ENCODE measurements at regions not wholly inside any gene's neighbourhood (a gene's known extent, or its start where the extent isn't known, plus 50 kb on each side); places are given as distances from the start of the nearest gene placed in this dataset.

DNA sequence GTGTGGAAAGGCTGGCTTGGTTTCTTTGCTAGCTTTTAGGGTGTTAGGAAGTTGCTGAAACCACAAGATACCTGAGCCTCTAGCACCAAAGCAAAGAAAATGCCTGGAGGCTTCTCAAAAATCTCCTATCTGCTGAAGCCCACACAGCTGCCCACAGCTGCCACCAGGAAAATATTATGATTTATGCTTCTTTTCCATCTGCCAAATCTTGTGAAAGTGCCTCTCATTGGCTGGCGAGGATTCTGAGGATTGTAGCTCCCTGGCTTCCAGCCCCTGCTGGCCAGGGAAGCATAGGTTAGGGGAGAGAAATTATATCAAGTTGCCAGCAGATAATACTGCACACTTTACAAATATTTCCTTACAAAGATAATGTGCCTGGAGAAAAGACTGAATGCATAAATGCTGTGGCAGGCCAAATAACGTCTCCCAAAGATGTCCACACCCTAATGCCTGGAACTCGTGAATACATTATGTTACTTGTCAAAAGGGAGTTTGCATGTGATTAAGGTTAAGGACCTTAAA is 98.4 kb downstream of the MRPL14 start:
- TF ChIP-seq, protein P1, sequence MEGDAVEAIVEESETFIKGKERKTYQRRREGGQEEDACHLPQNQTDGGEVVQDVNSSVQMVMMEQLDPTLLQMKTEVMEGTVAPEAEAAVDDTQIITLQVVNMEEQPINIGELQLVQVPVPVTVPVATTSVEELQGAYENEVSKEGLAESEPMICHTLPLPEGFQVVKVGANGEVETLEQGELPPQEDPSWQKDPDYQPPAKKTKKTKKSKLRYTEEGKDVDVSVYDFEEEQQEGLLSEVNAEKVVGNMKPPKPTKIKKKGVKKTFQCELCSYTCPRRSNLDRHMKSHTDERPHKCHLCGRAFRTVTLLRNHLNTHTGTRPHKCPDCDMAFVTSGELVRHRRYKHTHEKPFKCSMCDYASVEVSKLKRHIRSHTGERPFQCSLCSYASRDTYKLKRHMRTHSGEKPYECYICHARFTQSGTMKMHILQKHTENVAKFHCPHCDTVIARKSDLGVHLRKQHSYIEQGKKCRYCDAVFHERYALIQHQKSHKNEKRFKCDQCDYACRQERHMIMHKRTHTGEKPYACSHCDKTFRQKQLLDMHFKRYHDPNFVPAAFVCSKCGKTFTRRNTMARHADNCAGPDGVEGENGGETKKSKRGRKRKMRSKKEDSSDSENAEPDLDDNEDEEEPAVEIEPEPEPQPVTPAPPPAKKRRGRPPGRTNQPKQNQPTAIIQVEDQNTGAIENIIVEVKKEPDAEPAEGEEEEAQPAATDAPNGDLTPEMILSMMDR (conservative IDR thresholded peaks at IDR 0.05), result peak; percentile 32; the same call in 1 of the 2 replicates
- TF ChIP-seq EZH2 (IDR thresholded peaks at IDR 0.05; ENCODE audit: low read depth), result no peak

Data from PC-9 (cell line).